GM21447 (cell line): ENCODE measurements at regions not wholly inside any gene's neighbourhood (a gene's known extent, or its start where the extent isn't known, plus 50 kb on each side); places are given as distances from the start of the nearest gene placed in this dataset.

Experiments
- ATAC-seq: cut with Tn5 transposase; IDR thresholded peaks from one replicate; pipeline ENCODE4 v1.9.1; 2021; ENCODE audit not compliant: unreplicated experiment

DNA sequence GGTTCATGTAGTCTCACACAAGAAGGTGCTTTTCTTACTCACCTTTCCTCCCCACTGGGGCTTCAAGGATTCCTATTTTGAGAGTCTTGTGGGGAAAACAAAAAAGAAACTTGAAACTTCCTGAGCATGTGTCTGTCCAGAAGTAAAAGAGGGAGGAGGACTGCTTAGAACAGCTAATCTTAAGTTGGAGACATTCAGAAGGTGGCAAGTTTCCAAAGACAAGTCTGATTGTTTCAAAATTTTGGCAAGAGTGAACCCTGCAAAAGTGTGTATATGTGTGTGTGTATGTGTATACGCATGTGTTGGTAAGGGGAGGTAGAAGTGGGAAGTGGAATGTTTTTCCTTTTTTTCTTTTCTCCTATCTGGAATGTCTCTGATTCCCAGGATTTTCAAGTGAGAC lies 189.0 kb upstream of the FRMPD4 start:
- no peak for ATAC-seq

DNA sequence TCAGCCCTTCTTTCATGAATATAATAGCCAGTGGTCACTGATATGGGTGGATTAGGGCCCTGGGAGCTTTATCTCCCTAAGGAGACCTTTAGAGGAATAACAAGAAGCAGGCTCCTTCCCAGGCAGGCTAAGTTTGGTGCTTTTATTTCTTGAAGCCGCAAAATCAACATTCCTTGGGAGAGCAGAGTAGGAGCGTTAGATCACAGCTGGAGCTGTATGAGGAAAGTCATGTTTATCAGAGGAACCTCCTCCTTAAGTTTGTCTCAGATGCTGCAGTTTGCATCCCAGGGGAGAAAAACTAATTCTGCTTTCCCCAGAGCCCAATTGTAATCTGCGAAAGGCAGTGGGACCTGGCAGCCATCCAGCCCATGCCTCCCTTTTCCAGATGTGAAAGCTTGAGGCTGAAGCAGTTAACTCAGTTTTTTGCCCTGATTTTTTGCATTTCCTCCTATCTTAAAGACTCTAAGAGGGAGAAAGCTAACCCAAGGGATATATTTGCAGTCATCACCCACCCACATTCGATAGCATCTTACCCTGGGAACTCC lies 186.0 kb upstream of the FRMPD4 start:
- no peak for ATAC-seq

DNA sequence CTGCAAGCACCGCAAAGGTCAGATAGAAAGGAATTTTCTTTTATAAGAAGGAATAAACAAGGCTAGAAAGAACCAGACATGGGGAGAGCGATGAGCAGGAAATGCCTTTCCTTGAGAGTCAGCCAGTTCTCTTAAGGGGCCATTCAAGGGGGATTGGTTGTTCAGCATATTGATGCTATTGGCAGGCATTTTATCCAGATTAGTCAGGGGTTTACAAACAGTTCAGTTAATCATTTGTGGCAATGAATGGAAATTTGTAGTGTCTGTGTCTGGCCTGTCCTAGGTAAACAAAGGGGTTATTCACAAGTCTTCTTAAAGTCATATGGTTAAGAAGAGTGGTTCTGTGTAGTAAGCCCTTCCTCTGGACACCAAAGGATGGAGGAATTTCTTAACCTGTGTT lies 184.7 kb upstream of the FRMPD4 start:
- no peak for ATAC-seq

DNA sequence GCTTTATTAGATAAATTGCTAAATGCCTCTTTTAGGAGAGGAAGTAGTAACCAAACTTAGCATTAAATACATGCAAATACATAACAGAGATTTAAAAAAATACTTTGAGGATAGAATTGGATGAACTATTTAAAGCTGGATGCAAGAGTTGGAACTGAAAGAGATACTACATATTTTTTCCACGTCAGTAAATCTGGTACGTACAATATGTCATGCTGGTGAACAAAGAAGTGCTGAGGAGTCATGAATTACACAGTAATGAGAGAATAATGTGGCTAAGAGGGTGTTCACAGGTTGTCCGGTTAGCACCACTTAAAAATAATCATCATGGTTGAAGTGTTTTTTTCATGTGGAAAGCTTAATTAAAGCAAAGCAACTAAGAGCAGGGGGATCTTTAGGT lies 184.1 kb upstream of the FRMPD4 start:
- no peak for ATAC-seq

DNA sequence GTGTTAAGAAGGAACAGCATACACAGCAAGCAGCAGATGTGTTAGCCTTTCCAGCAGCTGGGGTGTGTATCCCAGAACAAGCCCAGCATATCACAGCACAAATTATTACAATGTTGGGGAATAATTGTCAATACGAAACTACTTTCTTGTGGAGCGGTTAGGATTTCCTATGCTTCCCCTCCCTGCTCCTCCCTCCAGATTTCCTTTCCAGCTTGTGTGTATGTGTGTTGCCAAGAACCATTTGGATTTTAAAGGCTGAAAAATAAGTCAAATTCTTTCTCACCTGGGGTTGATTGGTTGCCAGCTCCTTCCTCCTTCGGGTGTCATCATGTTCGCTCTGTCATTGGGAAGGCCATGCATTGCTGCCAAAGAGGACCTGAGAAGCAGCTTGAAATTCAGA lies 178.2 kb upstream of the FRMPD4 start:
- ATAC-seq: no peak

DNA sequence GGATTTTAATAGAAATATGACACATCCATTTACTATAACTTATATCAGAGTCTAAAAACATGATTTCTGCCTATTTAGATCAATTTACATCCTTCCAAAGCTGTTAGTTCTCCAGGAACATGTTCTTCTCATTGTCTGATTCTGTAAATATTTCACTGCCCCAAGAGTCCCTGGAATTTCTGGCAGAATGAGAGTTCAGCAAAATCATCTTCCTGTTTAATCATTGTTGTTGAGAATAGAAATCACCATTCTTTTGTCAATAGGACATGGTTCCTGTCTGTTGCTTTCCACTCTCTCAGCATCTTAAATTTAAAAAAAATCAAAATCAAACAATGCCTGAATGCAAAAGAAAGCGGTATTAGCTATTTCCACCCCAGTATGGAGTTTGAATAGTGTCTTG lies 172.8 kb upstream of the FRMPD4 start:
- no peak for ATAC-seq

DNA sequence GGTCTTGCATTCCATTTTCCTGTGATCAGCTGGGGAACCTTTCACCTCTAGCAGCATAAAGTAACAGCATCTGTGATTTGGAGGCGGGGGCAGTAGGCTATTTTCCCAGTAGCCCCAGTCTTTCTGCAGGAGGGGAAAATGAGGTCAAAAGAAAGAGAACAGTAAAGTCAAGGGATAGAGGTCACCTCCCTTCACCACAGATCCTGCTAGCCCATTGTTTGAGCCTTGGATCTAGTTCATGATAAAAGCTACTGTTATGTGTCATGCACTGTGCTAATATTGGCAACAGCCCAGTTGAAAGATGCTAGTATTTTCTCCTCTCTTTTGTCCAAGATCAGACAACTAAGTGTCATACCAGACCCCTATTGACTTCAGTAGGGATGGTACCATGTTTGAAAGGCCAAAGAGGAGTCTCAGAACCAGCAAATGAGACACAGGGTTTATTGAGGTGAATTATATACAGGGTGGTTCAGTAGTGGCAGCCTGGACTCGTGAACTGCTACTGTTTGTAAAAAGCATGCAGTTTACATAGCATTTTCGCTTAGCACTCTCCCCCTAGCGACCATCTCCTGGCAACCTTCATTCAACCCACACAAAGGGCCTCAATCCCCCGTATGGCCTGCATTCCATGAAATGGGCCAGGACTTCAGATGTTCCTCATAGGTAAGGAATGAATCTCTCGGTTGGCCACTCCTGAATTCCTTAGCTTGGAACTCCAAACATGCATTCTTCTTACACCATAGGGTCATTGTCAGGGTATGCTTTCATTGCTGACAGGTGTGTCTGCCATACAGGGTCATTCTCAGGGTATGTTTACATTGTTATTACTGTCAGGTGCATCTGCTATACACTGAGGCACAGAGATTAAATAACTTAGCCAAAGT lies 170.0 kb upstream of the FRMPD4 start:
- ATAC-seq: no peak

DNA sequence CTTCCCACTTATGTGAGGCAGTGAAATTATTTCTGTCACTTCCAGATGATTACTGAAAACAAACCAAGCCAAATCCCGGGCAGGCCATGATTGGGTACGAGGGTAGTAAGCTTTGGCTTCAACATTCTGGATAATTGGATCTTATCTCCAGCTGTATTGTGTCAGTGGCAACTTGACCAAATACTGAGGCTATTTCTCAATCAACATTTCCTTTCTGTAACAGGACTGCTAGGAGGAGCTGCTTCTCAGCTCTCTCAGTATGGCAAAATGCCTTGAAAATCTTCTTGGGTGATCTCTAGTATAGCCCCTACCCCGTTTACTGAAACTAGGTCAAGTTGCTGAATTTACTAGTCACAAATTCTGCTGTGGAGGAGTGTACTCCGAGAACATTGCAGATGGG lies 169.3 kb upstream of the FRMPD4 start:
- ATAC-seq: no peak

DNA sequence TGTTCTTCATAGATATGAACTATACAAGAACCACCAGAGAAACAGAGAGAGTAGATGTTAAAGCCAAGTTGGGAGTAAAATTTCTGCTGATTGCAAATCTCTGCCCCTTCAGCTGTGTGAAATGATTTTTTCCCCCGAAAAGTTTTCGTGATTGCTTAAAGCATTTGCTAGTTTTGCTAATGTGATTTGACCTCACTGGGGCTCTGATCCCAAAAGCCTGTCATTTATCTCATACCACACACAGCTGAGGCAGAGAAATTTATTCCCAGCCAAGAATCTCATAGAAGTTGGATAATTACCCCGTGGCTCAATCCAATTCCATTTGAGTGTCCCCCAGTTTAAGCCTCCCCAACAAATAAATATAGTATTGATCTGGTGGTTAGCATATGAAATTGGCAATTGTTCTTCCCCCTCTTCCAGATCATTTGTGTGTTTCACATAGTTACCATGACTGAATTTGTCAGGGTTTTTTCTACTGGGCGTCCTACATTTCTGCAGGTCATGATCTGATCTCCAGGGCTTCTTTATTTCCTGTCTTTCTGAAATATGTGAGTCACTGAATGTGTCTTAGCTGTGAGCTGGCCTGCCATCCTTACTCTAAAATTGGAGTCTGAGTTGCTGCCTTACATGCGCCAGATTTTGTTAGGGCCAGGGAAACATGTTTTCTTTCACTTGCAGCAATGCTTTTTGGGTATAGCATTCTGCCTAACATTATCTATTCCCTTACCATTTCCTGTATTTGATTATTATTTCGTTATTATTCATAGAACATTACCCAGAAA lies 167.5 kb upstream of the FRMPD4 start:
- ATAC-seq: no peak

DNA sequence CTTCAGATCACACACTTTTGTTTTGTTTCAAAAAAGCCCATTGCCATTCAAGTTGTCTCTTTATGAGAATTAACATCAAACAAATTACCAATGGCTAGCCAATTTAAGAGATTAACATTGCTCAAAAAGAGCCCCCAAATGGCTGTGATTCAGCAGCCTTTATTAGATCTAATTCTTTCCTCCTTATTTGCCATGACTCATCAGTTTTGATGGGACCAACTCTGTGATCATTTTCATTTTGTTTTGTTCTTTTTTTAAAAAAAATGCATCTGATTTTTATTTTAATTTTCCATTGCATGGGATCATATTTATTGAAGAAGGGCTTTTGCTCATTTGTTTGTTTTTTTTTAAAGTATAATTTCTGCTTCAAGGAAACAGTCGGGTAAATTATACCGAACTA lies 161.6 kb upstream of the FRMPD4 start:
- no peak for ATAC-seq

DNA sequence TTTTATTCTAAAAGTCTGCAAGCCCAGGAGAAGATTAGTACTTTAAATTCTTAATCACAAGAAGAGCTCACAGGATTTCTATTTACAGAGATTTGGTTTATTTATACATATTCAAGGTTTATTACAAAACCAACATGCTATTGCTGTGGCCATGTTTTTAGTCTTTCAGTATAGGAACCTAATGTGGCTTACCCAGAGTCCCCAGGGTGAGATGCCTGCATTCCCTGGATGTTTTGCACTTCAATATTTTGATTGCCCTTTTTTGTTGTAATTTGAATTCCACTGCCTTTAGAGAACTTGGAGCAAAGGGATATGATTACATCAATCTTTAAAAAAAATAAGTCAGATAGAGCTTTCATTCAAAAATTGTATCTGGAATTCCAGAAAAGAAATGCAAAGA lies 146.0 kb upstream of the FRMPD4 start:
- no peak for ATAC-seq

DNA sequence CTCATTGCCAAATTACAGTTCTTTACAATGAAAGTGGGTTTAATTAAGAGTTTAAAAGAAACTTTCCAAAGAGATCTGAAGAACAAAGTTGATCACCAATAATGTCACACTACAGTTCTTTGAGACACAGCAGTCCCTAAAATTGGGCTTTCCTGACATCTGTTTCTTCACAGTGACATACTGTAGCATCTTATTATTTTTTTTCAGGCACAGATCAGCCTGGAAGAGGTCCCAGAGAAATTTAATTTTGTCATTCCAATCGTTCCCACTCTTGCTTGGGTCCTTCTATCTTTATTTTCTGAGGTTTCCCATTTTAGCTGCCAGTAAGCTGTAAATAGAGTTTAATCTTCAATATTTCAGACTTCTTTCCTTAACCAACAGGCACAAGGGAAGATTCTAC lies 143.1 kb upstream of the FRMPD4 start:
- ATAC-seq: no peak

DNA sequence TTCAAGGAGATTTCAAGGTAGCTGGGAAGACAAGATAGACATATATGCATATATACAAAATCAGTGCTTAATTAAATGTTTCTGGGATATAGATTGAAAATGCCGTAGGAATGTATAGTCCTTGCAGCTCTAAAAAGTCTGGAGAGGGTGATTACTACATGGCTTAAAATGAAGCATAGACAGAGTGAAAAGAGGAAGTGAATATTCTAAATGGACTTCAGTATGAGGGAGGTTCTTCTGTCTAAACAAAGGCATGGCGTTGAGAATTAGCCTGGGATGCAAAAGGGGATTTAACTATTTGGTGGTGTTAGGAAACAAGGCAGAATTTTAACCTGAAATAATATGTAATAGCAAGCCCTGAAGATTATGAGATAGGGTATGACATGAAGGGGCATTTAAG lies 141.5 kb upstream of the FRMPD4 start:
- ATAC-seq: no peak

DNA sequence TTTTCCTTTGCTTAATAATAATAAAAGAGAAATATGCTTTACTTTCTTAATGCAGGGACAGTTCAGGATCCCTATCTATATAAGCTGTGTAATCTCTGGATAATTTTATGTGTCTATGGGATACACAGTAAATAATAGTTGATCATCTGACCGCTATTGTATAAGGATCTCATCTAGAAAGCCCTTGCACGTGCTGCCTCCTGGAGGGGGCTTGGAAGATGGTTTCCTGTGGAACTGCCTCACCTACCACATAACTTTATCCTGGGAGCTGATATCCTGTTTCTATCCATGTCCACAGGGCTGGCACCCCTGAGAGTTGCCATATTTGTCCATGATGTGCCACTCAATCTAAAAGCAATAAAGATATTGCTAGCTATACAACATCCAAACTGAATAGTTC lies 139.3 kb upstream of the FRMPD4 start:
- ATAC-seq: no peak

DNA sequence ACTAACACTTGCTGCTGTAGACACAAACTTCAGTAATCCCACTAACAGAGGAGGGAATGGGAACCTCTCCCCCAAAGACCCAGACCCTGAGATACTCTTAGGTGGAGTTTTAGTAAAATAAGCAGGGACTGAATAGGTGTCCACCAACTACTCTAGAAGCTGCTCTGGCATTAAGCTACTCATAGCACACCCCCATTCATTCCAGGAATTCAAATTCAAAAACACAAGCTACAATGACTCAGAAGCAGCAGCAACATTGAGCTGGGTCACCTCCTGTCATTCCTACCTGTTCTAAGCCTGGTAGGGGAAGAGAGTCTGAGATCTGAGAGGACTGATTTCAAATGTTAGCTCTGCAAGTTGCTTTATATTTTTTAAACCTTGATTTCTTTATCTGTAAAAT lies 135.4 kb upstream of the FRMPD4 start:
- ATAC-seq: no peak

DNA sequence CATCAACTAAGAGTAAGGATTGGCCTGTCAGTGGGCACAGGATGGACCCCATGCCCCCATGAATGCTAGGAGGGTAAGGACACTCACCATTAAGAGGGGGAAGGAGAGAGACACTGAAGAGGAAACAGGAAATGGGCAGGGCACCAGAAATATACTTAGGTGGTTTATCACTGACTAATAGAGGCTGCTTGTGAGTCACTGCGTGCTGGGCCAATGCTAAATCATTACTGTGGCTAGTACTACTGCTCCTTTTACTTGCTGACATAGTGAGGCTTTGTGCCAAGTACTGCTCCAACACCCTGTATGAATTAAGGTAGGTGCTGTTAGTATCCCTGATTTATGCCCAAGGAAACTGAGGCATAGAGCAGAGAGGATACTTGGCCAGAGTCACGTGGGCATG lies 130.4 kb upstream of the FRMPD4 start:
- ATAC-seq: no peak

DNA sequence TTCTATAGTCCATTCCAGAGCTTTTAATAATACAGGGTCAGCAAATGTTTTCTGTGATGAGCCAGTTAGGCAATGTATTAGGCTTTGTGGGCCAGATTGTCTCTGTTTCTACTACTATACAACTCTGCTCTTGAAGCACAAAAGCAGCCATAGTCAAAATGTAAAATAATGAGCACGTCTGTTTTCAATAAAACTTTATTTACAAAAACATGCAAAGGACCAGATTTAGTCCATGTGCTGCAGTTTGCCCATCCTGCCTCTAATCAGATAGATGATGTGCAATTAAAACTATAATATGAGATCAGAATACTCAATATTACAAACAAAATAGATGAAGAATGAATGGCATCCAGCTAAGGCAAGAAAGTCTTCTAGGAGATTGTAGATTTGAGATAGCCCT lies 127.8 kb upstream of the FRMPD4 start:
- ATAC-seq: no peak

DNA sequence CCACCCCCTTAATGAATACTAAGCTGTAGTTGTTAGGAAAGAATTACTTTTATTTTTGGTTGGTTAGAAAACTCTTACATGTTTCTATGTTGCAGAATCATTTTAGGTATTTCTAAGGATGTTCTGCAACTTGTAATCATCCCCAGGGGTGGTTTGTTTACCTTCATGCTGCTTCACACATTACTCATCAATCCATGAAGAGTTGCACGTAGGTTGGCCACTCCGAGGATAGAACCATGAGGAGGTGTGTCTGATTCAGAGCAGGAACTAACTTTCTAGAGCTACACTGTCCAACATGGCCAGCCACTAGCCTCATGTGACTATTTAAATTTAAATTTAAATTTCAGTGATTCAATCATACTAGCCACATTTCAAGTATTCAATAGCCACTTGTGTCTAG lies 127.2 kb upstream of the FRMPD4 start:
- no peak for ATAC-seq

DNA sequence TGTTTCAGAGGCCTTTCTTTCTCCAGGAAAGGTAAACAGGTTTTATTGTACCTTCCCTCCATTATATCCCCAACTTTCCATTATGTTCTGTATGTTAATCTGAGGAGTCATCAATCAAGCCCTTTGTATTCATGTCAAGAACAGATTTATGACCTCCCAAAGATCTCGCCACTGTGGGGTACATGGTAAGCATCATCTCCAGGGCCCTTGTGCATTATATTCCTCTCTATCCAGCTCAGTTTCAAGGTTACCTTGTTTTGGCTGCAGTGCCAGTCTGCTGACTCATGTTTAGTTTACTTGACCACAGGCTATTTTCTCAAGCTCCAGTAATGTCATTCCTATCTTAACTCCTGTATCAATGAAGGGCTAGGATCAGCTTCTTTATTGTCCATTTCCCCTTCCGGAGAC lies 125.1 kb upstream of the FRMPD4 start:
- no peak for ATAC-seq

DNA sequence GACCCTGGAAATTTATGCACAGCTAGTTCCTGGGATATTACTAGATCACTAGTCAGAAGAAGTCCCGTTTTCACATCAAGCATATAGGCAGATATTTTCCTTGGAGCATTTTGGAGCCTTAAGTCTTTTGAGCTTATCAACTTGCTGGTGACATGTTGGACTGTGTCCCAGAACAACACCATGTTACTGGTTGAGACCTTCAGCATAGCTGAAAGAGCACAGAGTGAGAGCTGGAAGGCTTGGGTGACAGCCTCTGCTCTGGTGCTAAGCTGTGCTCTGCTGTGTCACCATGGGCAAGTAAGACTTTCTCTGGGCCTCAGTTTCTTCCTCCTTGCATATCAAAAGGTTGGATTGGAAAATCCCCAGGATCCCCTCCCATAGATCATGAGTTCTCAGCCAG lies 116.6 kb upstream of the FRMPD4 start:
- no peak for ATAC-seq

DNA sequence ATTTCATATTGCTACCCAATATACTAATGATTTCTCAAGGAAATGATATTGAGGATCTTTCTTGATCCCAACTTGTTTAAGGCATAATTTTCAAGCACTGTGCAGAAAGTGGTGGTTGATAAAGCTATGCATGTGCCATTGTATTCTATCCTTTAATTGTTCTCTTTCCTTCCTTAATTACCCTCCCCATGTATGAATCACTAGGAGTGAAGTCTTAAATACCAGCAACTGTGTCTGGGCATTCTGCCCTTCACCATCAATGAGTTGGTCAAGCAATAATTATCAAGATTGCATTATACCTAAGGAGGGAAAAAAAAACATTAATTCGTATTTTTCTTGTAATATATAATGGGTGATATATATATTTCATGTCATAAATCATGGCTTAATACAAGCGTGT lies 111.8 kb upstream of the FRMPD4 start:
- no peak for ATAC-seq

DNA sequence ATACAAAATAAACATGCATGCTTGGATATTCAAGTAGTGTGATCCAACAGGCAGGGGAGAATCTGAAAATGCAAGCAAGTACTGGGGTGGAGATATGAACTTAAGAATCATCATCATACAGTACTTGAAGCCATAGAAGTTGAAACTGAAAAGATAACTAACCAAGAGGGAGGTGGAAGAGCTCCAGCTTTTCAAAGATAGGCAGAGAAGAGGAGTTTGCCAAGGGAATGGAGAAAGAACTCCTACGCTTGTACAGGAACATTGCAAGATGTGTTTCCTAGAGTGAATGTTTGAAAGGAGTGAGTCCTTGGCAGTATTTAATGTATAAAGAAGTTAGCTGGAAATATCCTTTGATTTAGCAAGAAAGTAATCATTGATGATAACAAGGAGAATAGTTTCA lies 106.2 kb upstream of the FRMPD4 start:
- ATAC-seq: no peak
